HEK293 (cell line): ENCODE measurements at regions not wholly inside any gene's neighbourhood (a gene's known extent, or its start where the extent isn't known, plus 50 kb on each side); places are given as distances from the start of the nearest gene placed in this dataset.

Experiments used
- ATF2 ChIP-seq: fragments of 450-650 bp; formaldehyde crosslinking; IDR thresholded peaks from 2 replicates; pipeline ENCODE4 v1.5.1; 2016; ENCODE audit warnings: missing biosample characterization, missing genetic modification characterization, low read depth
- CTCF ChIP-seq: fragments of 450-650 bp; formaldehyde crosslinking; IDR thresholded peaks from 2 replicates; pipeline ENCODE4 v1.5.1; 2016; ENCODE audit warnings: missing biosample characterization, missing genetic modification characterization
- PRDM1 ChIP-seq: fragments of 450-650 bp; formaldehyde crosslinking; IDR thresholded peaks from 2 replicates; pipeline ENCODE4; 2016; ENCODE audit warnings: missing biosample characterization, missing genetic modification characterization
- SP2 ChIP-seq: fragments of 450-650 bp; formaldehyde crosslinking; IDR thresholded peaks from 2 replicates; pipeline ENCODE4 v1.5.1; 2016; ENCODE audit warnings: missing biosample characterization, missing genetic modification characterization
- YY1 ChIP-seq: fragments of 450-650 bp; formaldehyde crosslinking; IDR thresholded peaks from 2 replicates; pipeline ENCODE4 v1.5.1; 2018; ENCODE audit warnings: missing biosample characterization, missing genetic modification characterization
- ZBTB21 ChIP-seq: fragments of 450-650 bp; formaldehyde crosslinking; IDR thresholded peaks from 2 replicates; pipeline ENCODE4 v1.5.1; 2017; ENCODE audit warnings: missing biosample characterization, missing genetic modification characterization
- ZNF175 ChIP-seq: fragments of 450-650 bp; formaldehyde crosslinking; IDR thresholded peaks from 2 replicates; pipeline ENCODE4 v1.5.1; 2016; ENCODE audit warnings: missing biosample characterization, missing genetic modification characterization
- ZNF621 ChIP-seq: fragments of 450-650 bp; formaldehyde crosslinking; IDR thresholded peaks from 2 replicates; pipeline ENCODE4 v1.5.1; 2017; ENCODE audit warnings: missing biosample characterization, missing genetic modification characterization

DNA sequence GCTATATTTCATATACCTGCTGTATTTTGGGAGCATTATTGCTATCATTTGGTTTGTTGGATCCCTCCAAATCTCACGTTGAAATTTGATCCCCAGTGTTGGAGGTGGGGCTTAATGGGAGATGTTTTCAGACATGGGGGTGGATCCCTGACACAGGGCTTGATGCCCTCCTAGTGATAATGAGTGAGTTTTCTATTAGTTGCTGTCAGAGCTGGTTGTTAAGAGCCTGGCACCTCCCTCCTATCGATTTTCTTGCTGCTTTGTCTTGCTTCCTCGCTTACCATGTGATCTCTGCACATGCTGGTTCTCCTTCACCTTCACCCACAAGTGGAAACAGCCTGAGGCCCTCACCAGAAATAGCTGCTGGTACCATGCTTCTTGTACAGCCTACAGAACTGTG is 259.9 kb upstream of the STARD13 start:
- no peak for TF ChIP-seq YY1 (tag by site-specific recombination)
- no peak for TF ChIP-seq CTCF
- TF ChIP-seq ZBTB21 (tag by site-specific recombination) = no peak
- no peak for TF ChIP-seq PRDM1 (tag by site-specific recombination)
- no peak for TF ChIP-seq ZNF175 (tag by site-specific recombination)
- TF ChIP-seq ATF2 = no peak
- TF ChIP-seq ZNF621 (tag by site-specific recombination) = no peak
- no peak for TF ChIP-seq SP2 (tag by site-specific recombination)
